ENCODE measurements at regions not wholly inside any gene's neighbourhood (a gene's known extent, or its start where the extent isn't known, plus 50 kb on each side); places are given as distances from the start of the nearest gene placed in this dataset.

- no peak overlapping the region for H3K4me3 Mint-ChIP-seq
- no peak for DNase-seq
- no peak for TF ChIP-seq CTCF (IDR thresholded peaks at IDR 0.05)
- no peaks in the 10 kb centered on the region for H3K36me3 Mint-ChIP-seq (ENCODE audit: low read depth)
- no peaks in the 10 kb centered on the region for H3K27me3 Mint-ChIP-seq (ENCODE audit: insufficient read depth)
- H3K27ac Mint-ChIP-seq = no peak overlapping the region
- peaks cover 15% of the 10 kb centered on the region for H3K9me3 Mint-ChIP-seq
- H3K4me1 Mint-ChIP-seq (ENCODE audit: low read depth) = no peaks in the 10 kb centered on the region
These were observed 257.6 kb upstream of the GHITM start for GRCh38 chr10:83881661-83882060.

DNA sequence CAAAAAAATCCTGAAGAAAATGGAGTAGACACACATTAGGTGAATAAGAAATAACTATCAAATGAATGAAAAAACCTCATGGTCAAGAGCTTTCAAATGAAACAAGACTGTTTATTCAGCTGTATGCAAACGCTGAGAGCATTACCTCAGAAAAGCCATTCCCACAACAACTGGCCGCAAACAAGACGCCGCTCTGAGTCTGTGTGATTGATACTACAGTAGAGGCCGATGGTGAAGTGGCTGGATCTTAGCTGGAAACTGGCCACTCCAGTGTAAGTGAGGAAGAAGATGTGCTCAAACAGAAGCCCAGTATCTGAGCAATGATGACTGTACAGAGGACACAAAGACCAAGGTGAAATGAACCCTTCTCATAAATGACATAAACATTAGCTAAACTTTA is 252.4 kb upstream of the GHITM start:
- no peak overlapping the region for H3K4me3 Mint-ChIP-seq
- no peaks in the 10 kb centered on the region for H3K36me3 Mint-ChIP-seq (ENCODE audit: low read depth)
- no peak overlapping the region for H3K27ac Mint-ChIP-seq
- peaks cover 28% of the 10 kb centered on the region for H3K9me3 Mint-ChIP-seq
- no peak for TF ChIP-seq CTCF (IDR thresholded peaks at IDR 0.05)
- H3K27me3 Mint-ChIP-seq (ENCODE audit: insufficient read depth) = no peaks in the 10 kb centered on the region; the same call in 1 of the 2 replicates
- H3K4me1 Mint-ChIP-seq (ENCODE audit: low read depth) = no peaks in the 10 kb centered on the region
- DNase-seq = no peak

DNA sequence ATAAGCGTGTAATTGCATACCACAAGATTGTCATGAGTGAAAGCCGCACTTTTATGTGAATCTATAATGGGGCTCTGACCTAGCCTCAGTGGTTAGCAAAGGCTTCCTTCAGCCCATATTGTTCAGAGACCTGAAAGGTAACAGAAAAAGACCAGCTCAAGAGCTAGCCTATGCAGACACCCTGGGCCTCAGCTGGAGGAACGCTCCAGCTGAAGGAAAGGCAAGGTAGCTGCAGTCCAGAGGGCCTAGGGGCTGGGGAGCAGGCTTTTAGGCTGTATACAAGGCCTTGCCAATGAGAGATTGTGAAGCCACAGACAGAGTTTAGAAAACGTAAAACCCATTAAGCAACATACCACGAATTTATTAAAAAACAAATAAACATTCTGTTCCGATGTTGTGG is 246.6 kb upstream of the GHITM start:
- Mint-ChIP-seq H3K4me3 (no peak overlapping the region), H3K9me3 (peaks cover 26% of the 10 kb centered on the region), H3K27ac (no peak overlapping the region), H3K27me3 (ENCODE audit: insufficient read depth) (no peaks in the 10 kb centered on the region; the same call in 1 of the 2 replicates), H3K36me3 (ENCODE audit: low read depth) (no peaks in the 10 kb centered on the region; the same call in 1 of the 2 replicates), H3K4me1 (ENCODE audit: low read depth) (no peaks in the 10 kb centered on the region)
- no peak for DNase-seq
- no peak for TF ChIP-seq CTCF (IDR thresholded peaks at IDR 0.05)

- Mint-ChIP-seq H3K27me3 (ENCODE audit: insufficient read depth) (no peaks in the 10 kb centered on the region; the same call in 1 of the 2 replicates), H3K36me3 (ENCODE audit: low read depth) (no peaks in the 10 kb centered on the region; the same call in 1 of the 2 replicates)
These were observed 243.1 kb upstream of the GHITM start for GRCh38 chr10:83896219-83896618.

GRCh38 chr10:83897626-83898025 is 241.7 kb upstream of the GHITM start:
- Mint-ChIP-seq H3K27me3 (ENCODE audit: insufficient read depth) (no peaks in the 10 kb centered on the region), H3K9me3 (peaks cover 13% of the 10 kb centered on the region), H3K36me3 (ENCODE audit: low read depth) (no peaks in the 10 kb centered on the region; the same call in 1 of the 2 replicates), H3K4me1 (ENCODE audit: low read depth) (no peaks in the 10 kb centered on the region), H3K4me3 (no peak overlapping the region), H3K27ac (no peak overlapping the region)
- TF ChIP-seq CTCF (IDR thresholded peaks at IDR 0.05) = no peak
- no peak for DNase-seq

More at GRCh38 chr10:83896219-83896618, 243.1 kb upstream of the GHITM start:
- TF ChIP-seq CTCF (IDR thresholded peaks at IDR 0.05) = no peak
- Mint-ChIP-seq H3K4me1 (ENCODE audit: low read depth) (no peaks in the 10 kb centered on the region), H3K27ac (no peak overlapping the region), H3K9me3 (peaks cover 13% of the 10 kb centered on the region), H3K4me3 (no peak overlapping the region)
- no peak for DNase-seq

DNA sequence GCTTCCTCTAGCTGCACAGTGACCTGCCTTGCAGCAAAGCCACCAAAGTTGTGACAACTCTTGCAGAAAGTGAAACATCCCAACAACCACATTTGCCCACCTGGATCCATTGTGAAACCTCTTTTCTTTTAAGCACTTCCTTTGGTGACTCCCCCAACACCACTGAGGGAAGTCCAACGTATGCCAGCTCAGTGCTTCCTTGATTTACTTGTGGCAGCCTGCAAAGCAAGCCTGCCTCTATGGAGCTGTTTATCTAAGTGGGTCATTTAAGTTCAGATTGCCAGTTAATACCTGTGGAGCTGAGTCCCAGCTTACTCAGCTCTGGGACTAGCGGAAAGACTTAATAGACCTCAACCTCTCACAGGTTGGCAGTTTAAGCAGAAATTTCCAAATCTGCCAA is 230.8 kb upstream of the GHITM start:
- no peak for TF ChIP-seq CTCF (IDR thresholded peaks at IDR 0.05)
- no peak overlapping the region for H3K4me3 Mint-ChIP-seq
- H3K9me3 Mint-ChIP-seq = peaks cover 50% of the 10 kb centered on the region
- H3K4me1 Mint-ChIP-seq (ENCODE audit: low read depth) = no peaks in the 10 kb centered on the region
- no peaks in the 10 kb centered on the region for H3K27me3 Mint-ChIP-seq (ENCODE audit: insufficient read depth)
- no peak overlapping the region for H3K27ac Mint-ChIP-seq
- no peaks in the 10 kb centered on the region for H3K36me3 Mint-ChIP-seq (ENCODE audit: low read depth)
- DNase-seq = no peak
